ENCODE measurements at regions not wholly inside any gene's neighbourhood (a gene's known extent, or its start where the extent isn't known, plus 50 kb on each side); places are given as distances from the start of the nearest gene placed in this dataset.

DNA sequence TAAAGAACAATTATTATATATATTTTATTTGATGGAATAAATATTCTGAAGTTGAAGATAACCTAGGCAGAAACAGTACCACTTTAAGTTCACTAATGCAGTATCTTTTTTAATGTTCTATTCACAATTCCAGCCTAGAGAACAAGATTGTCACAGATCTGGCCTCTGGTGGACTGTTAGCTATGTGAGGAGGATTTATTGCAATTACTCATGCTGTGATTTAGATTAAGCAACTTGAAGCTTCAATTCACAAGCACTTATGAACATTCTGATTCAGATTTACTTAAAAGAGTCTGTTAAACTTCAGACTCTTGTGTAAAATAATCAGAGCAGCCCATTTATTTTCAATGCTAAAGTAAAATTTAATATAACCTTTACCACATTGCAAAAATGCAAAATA lies 1489.8 kb downstream of the STIM2 start:
- no peak for TF ChIP-seq POLR2AphosphoS5 (IDR thresholded peaks at IDR 0.05; ENCODE audit: low read depth)
- TF ChIP-seq, protein P1, sequence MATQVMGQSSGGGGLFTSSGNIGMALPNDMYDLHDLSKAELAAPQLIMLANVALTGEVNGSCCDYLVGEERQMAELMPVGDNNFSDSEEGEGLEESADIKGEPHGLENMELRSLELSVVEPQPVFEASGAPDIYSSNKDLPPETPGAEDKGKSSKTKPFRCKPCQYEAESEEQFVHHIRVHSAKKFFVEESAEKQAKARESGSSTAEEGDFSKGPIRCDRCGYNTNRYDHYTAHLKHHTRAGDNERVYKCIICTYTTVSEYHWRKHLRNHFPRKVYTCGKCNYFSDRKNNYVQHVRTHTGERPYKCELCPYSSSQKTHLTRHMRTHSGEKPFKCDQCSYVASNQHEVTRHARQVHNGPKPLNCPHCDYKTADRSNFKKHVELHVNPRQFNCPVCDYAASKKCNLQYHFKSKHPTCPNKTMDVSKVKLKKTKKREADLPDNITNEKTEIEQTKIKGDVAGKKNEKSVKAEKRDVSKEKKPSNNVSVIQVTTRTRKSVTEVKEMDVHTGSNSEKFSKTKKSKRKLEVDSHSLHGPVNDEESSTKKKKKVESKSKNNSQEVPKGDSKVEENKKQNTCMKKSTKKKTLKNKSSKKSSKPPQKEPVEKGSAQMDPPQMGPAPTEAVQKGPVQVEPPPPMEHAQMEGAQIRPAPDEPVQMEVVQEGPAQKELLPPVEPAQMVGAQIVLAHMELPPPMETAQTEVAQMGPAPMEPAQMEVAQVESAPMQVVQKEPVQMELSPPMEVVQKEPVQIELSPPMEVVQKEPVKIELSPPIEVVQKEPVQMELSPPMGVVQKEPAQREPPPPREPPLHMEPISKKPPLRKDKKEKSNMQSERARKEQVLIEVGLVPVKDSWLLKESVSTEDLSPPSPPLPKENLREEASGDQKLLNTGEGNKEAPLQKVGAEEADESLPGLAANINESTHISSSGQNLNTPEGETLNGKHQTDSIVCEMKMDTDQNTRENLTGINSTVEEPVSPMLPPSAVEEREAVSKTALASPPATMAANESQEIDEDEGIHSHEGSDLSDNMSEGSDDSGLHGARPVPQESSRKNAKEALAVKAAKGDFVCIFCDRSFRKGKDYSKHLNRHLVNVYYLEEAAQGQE (IDR thresholded peaks at IDR 0.05; ENCODE audit: unreplicated experiment) = no peak
- TF ChIP-seq CREB1 (CRISPR knock-in tag; IDR thresholded peaks at IDR 0.05; ENCODE audit: low read depth) = no peak
- TF ChIP-seq EZH2 (IDR thresholded peaks at IDR 0.05; ENCODE audit: low read depth, unreplicated experiment) = no peak
- TF ChIP-seq EZH2phosphoT487 (IDR thresholded peaks at IDR 0.05; ENCODE audit: unreplicated experiment) = no peak
- TF ChIP-seq, protein P2, sequence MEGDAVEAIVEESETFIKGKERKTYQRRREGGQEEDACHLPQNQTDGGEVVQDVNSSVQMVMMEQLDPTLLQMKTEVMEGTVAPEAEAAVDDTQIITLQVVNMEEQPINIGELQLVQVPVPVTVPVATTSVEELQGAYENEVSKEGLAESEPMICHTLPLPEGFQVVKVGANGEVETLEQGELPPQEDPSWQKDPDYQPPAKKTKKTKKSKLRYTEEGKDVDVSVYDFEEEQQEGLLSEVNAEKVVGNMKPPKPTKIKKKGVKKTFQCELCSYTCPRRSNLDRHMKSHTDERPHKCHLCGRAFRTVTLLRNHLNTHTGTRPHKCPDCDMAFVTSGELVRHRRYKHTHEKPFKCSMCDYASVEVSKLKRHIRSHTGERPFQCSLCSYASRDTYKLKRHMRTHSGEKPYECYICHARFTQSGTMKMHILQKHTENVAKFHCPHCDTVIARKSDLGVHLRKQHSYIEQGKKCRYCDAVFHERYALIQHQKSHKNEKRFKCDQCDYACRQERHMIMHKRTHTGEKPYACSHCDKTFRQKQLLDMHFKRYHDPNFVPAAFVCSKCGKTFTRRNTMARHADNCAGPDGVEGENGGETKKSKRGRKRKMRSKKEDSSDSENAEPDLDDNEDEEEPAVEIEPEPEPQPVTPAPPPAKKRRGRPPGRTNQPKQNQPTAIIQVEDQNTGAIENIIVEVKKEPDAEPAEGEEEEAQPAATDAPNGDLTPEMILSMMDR (conservative IDR thresholded peaks at IDR 0.05; ENCODE audit: low read depth in 2 of 2) = no peak
- TF ChIP-seq, protein P3, sequence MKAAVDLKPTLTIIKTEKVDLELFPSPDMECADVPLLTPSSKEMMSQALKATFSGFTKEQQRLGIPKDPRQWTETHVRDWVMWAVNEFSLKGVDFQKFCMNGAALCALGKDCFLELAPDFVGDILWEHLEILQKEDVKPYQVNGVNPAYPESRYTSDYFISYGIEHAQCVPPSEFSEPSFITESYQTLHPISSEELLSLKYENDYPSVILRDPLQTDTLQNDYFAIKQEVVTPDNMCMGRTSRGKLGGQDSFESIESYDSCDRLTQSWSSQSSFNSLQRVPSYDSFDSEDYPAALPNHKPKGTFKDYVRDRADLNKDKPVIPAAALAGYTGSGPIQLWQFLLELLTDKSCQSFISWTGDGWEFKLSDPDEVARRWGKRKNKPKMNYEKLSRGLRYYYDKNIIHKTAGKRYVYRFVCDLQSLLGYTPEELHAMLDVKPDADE (IDR thresholded peaks at IDR 0.05) = no peak
- no peak for TF ChIP-seq ZNF114 (CRISPR knock-in tag; IDR thresholded peaks at IDR 0.05)
